ENCODE measurements at regions not wholly inside any gene's neighbourhood (a gene's known extent, or its start where the extent isn't known, plus 50 kb on each side); places are given as distances from the start of the nearest gene placed in this dataset.

- WGBS, 2 experiments (ENCODE audit: low coverage in 1 of 2, low lambda C conversion rate in 2 of 2, missing lambda C conversion rate in 2 of 2), result 56 to 68% methylated on average over 11 of the region's 11 CpGs
These were observed 1026.0 kb downstream of the TBC1D22A start for GRCh38 chr22:47788461-47788860.

GRCh38 chr22:47787501-47788227 is 1025.2 kb downstream of the TBC1D22A start:
- Histone ChIP-seq H4K20me1 (ENCODE audit: insufficient read depth) (no peaks in the 10 kb centered on the region), H3K27me3 (replicated peaks; ENCODE audit: insufficient read depth) (no peaks in the 10 kb centered on the region), H3K9ac (no peak overlapping the region), H3K27ac (no peak overlapping the region), H3K9me3 (ENCODE audit: low read depth) (no peaks in the 10 kb centered on the region), H3K4me1 (ENCODE audit: insufficient read depth) (no peaks in the 10 kb centered on the region), H2AFZ (no peak overlapping the region), H3F3A (ENCODE audit: insufficient read depth) (no peaks in the 10 kb centered on the region), H3K4me2 (ENCODE audit: unreplicated experiment) (no peak overlapping the region), H3K79me2 (ENCODE audit: insufficient read depth) (no peaks in the 10 kb centered on the region), H3K4me3 (no peak overlapping the region), H3K36me3 (ENCODE audit: low read depth) (no peaks in the 10 kb centered on the region), H3K9me2 (ENCODE audit: insufficient read depth) (no peaks in the 10 kb centered on the region)
- in situ Hi-C loops (cut with MboI), result no loop called here
- DNase-seq, result no peak
- 46 to 52% methylated on average over 10 of the region's 10 CpGs for WGBS, 2 experiments (ENCODE audit: low coverage in 1 of 2, low lambda C conversion rate in 2 of 2, missing lambda C conversion rate in 2 of 2)
- TF ChIP-seq EZH2phosphoT487 (IDR thresholded peaks at IDR 0.05; ENCODE audit: insufficient read depth, low read depth) (no peak), EZH2 (IDR thresholded peaks at IDR 0.05; ENCODE audit: insufficient read depth, poor library complexity, severe bottlenecking) (no peak)

More at GRCh38 chr22:47788461-47788860, 1026.0 kb downstream of the TBC1D22A start:
- Histone ChIP-seq H3K4me1 (ENCODE audit: insufficient read depth) (no peaks in the 10 kb centered on the region), H3K27ac (no peak overlapping the region), H3K9me2 (ENCODE audit: insufficient read depth) (no peaks in the 10 kb centered on the region), H3K79me2 (ENCODE audit: insufficient read depth) (no peaks in the 10 kb centered on the region), H3K27me3 (replicated peaks; ENCODE audit: insufficient read depth) (no peaks in the 10 kb centered on the region), H3K9ac (no peak overlapping the region), H3K36me3 (ENCODE audit: low read depth) (no peaks in the 10 kb centered on the region), H3K4me2 (ENCODE audit: unreplicated experiment) (no peak overlapping the region), H3F3A (ENCODE audit: insufficient read depth) (no peaks in the 10 kb centered on the region), H4K20me1 (ENCODE audit: insufficient read depth) (no peaks in the 10 kb centered on the region), H3K9me3 (ENCODE audit: low read depth) (no peaks in the 10 kb centered on the region), H2AFZ (no peak overlapping the region), H3K4me3 (no peak overlapping the region)
- in situ Hi-C loops (cut with MboI), result no loop called here
- DNase-seq, result no peak
- TF ChIP-seq EZH2 (IDR thresholded peaks at IDR 0.05; ENCODE audit: insufficient read depth, poor library complexity, severe bottlenecking) (no peak), EZH2phosphoT487 (IDR thresholded peaks at IDR 0.05; ENCODE audit: insufficient read depth, low read depth) (no peak)

- H3K9me3 ChIP-seq (ENCODE audit: low read depth), result no peaks in the 10 kb centered on the region
- no peaks in the 10 kb centered on the region for H3K4me1 ChIP-seq (ENCODE audit: insufficient read depth)
- H3K9ac ChIP-seq, result no peak overlapping the region
- H4K20me1 ChIP-seq (ENCODE audit: insufficient read depth), result no peaks in the 10 kb centered on the region
- H3F3A ChIP-seq (ENCODE audit: insufficient read depth), result no peaks in the 10 kb centered on the region
- in situ Hi-C loops (cut with MboI), result no loop called here
- WGBS, 2 experiments (ENCODE audit: low coverage in 1 of 2, low lambda C conversion rate in 2 of 2, missing lambda C conversion rate in 2 of 2), result 52 to 63% methylated on average over 11 to 12 of the region's 12 CpGs
- no peak overlapping the region for H3K4me3 ChIP-seq
- H3K36me3 ChIP-seq (ENCODE audit: low read depth), result no peaks in the 10 kb centered on the region
- no peak overlapping the region for H2AFZ ChIP-seq
- no peak for DNase-seq
- H3K79me2 ChIP-seq (ENCODE audit: insufficient read depth), result no peaks in the 10 kb centered on the region
- no peak overlapping the region for H3K4me2 ChIP-seq (ENCODE audit: unreplicated experiment)
- TF ChIP-seq EZH2 (IDR thresholded peaks at IDR 0.05; ENCODE audit: insufficient read depth, poor library complexity, severe bottlenecking), result no peak
- no peak for TF ChIP-seq EZH2phosphoT487 (IDR thresholded peaks at IDR 0.05; ENCODE audit: insufficient read depth, low read depth)
- no peaks in the 10 kb centered on the region for H3K27me3 ChIP-seq (replicated peaks; ENCODE audit: insufficient read depth)
- H3K27ac ChIP-seq, result no peak overlapping the region
- no peaks in the 10 kb centered on the region for H3K9me2 ChIP-seq (ENCODE audit: insufficient read depth)
These were observed 1024.3 kb downstream of the TBC1D22A start for GRCh38 chr22:47786650-47787290.

- Histone ChIP-seq H4K20me1 (ENCODE audit: insufficient read depth) (no peaks in the 10 kb centered on the region), H3K4me3 (no peak overlapping the region), H3K27me3 (replicated peaks; ENCODE audit: insufficient read depth) (no peaks in the 10 kb centered on the region), H3K27ac (no peak overlapping the region), H3K36me3 (ENCODE audit: low read depth) (no peaks in the 10 kb centered on the region), H3K4me1 (ENCODE audit: insufficient read depth) (no peaks in the 10 kb centered on the region), H3K4me2 (ENCODE audit: unreplicated experiment) (no peak overlapping the region), H3K9me3 (ENCODE audit: low read depth) (no peaks in the 10 kb centered on the region), H3K79me2 (ENCODE audit: insufficient read depth) (no peaks in the 10 kb centered on the region), H3K9me2 (ENCODE audit: insufficient read depth) (no peaks in the 10 kb centered on the region), H3F3A (ENCODE audit: insufficient read depth) (no peaks in the 10 kb centered on the region), H3K9ac (no peak overlapping the region), H2AFZ (no peak overlapping the region)
- TF ChIP-seq EZH2phosphoT487 (IDR thresholded peaks at IDR 0.05; ENCODE audit: insufficient read depth, low read depth), result no peak
- TF ChIP-seq EZH2 (IDR thresholded peaks at IDR 0.05; ENCODE audit: insufficient read depth, poor library complexity, severe bottlenecking), result no peak
- in situ Hi-C loops (cut with MboI), result no loop called here
- no peak for DNase-seq
- 29 to 40% methylated on average over 1 of the region's 1 CpG for WGBS, 2 experiments (ENCODE audit: low coverage in 1 of 2, low lambda C conversion rate in 2 of 2, missing lambda C conversion rate in 2 of 2)
These were observed 1022.5 kb downstream of the TBC1D22A start for GRCh38 chr22:47784991-47785390.
